ENCODE measurements at regions not wholly inside any gene's neighbourhood (a gene's known extent, or its start where the extent isn't known, plus 50 kb on each side); places are given as distances from the start of the nearest gene placed in this dataset.

DNA sequence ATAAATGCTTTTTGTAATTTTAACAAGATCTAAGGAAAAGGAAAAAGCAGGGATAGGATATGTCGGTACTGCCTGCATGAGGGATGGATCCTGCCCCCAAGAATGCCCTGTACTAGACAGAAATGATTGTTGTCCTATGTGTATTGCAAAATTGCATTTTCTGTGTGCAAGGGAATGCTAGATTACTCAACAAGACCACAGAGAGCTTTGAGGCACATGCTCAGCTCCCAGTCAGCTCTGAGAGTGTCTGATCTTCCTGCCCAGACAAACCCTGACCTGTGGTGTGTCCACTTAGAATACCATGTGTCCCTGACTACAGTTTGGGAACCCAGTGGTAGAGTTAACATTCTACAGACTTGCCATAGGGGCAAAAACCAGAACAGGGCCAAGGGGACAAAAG, 129.2 kb upstream of the PAK3 start:
- ATAC-seq: no peak
- POLR2A ChIA-PET: no interaction called here
- Histone ChIP-seq H3K4me2 (ENCODE audit: low read length) (no peak overlapping the region), H3K27me3 (ENCODE audit: insufficient read depth, low read length) (no peaks in the 10 kb centered on the region), H3K4me1 (ENCODE audit: control insufficient read depth in 1 of 2, insufficient read depth in 2 of 2, low read length in 2 of 2) (no peaks in the 10 kb centered on the region), H3K4me3 (replicated peaks in 1 of 2; ENCODE audit: low read depth in 1 of 2, low read length in 2 of 2) (no peak overlapping the region), H3K27ac (ENCODE audit: low read depth, low read length) (no peak overlapping the region), H4K20me1 (ENCODE audit: insufficient read depth) (no peaks in the 10 kb centered on the region), H3K9ac (ENCODE audit: low read length) (no peak overlapping the region), H3K9me2 (ENCODE audit: insufficient read depth) (no peaks in the 10 kb centered on the region), H3K79me2 (ENCODE audit: insufficient read depth, low read length) (no peaks in the 10 kb centered on the region), H3K9me3 (ENCODE audit: control insufficient read depth in 1 of 2, insufficient read depth in 1 of 2, low read depth in 1 of 2, low read length in 2 of 2) (no peaks in the 10 kb centered on the region), H3K36me3 (ENCODE audit: control insufficient read depth in 1 of 2, insufficient read depth in 2 of 2, low read length in 2 of 2) (no peaks in the 10 kb centered on the region), H2AFZ (ENCODE audit: low read depth, low read length, poor library complexity, severe bottlenecking) (no peak overlapping the region)
- TF ChIP-seq CTCF (IDR thresholded peaks at IDR 0.05 in 2 of 3, conservative IDR thresholded peaks at IDR 0.05 in 1 of 3; ENCODE audit: borderline replicate concordance in 1 of 3, insufficient read depth in 1 of 3, low read depth in 2 of 3, low read length in 2 of 3): no peak
- no peak for TF ChIP-seq CEBPB (IDR thresholded peaks at IDR 0.05; ENCODE audit: low read depth)
- no peak for TF ChIP-seq ZBTB33 (IDR thresholded peaks at IDR 0.05; ENCODE audit: extremely low read depth, insufficient replicate concordance, low read length)
- no peak for TF ChIP-seq SP1 (IDR thresholded peaks at IDR 0.05; ENCODE audit: low read depth)
- no peak for TF ChIP-seq EZH2 (IDR thresholded peaks at IDR 0.05)
- RAD21 ChIA-PET (ENCODE audit: low non-redundant PET in 1 of 2, low total read pairs in 2 of 2, uncharacterized antibody in 2 of 2, unreplicated experiment in 2 of 2): no interaction called here
- CTCF ChIA-PET: no interaction called here
- BruUV-seq (replicated peaks): no TSS peak
- intact Hi-C loops (cut with micrococcal nuclease): no loop called here
- no peak for DNase-seq (ENCODE audit: low read depth, low spot score)

DNA sequence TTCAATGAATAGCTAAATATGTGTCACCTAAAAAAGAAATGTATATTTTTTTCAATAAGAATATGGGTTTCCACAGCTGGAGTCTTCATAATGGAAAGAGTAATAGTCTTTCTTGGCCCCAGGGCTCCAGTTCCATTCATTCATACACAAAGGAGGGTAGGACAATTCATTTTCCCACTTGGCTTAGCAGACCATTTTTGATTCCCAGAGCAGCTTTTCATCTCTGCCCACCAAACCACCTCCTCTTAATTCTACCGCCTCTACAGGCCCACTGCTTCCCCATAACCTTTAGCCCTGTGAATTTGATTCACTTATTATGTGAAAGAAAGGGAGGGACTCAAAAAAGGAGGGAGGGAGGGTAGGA, 129.9 kb upstream of the PAK3 start:
- H3K4me1 ChIP-seq (ENCODE audit: control insufficient read depth in 1 of 2, insufficient read depth in 2 of 2, low read length in 2 of 2): no peaks in the 10 kb centered on the region
- CTCF ChIA-PET: no interaction called here
- H3K9me3 ChIP-seq (ENCODE audit: control insufficient read depth in 1 of 2, insufficient read depth in 1 of 2, low read depth in 1 of 2, low read length in 2 of 2): no peaks in the 10 kb centered on the region
- H4K20me1 ChIP-seq (ENCODE audit: insufficient read depth): no peaks in the 10 kb centered on the region
- RAD21 ChIA-PET (ENCODE audit: low non-redundant PET in 1 of 2, low total read pairs in 2 of 2, uncharacterized antibody in 2 of 2, unreplicated experiment in 2 of 2): no interaction called here
- ATAC-seq: no peak
- H3K4me2 ChIP-seq (ENCODE audit: low read length): no peak overlapping the region
- H3K27me3 ChIP-seq (ENCODE audit: insufficient read depth, low read length): no peaks in the 10 kb centered on the region
- no peak overlapping the region for H2AFZ ChIP-seq (ENCODE audit: low read depth, low read length, poor library complexity, severe bottlenecking)
- H3K79me2 ChIP-seq (ENCODE audit: insufficient read depth, low read length): no peaks in the 10 kb centered on the region
- POLR2A ChIA-PET: no interaction called here
- no TSS peak for BruUV-seq (replicated peaks)
- H3K4me3 ChIP-seq (replicated peaks in 1 of 2; ENCODE audit: low read depth in 1 of 2, low read length in 2 of 2): no peak overlapping the region
- intact Hi-C loops (cut with micrococcal nuclease): no loop called here
- no peak for DNase-seq (ENCODE audit: low read depth, low spot score)
- H3K9ac ChIP-seq (ENCODE audit: low read length): no peak overlapping the region
- no peak overlapping the region for H3K27ac ChIP-seq (ENCODE audit: low read depth, low read length)
- no peaks in the 10 kb centered on the region for H3K9me2 ChIP-seq (ENCODE audit: insufficient read depth)
- H3K36me3 ChIP-seq (ENCODE audit: control insufficient read depth in 1 of 2, insufficient read depth in 2 of 2, low read length in 2 of 2): no peaks in the 10 kb centered on the region
- no peak for TF ChIP-seq REST (IDR thresholded peaks at IDR 0.05; ENCODE audit: low read depth)
- TF ChIP-seq ZBTB33 (IDR thresholded peaks at IDR 0.05; ENCODE audit: extremely low read depth, insufficient replicate concordance, low read length): no peak
- TF ChIP-seq CEBPB (IDR thresholded peaks at IDR 0.05; ENCODE audit: low read depth): no peak
- no peak for TF ChIP-seq YY1 (IDR thresholded peaks at IDR 0.05; ENCODE audit: extremely low read depth, insufficient replicate concordance, low read depth, low read length)
- TF ChIP-seq EZH2phosphoT487 (IDR thresholded peaks at IDR 0.05; ENCODE audit: borderline replicate concordance): no peak
- TF ChIP-seq EZH2 (IDR thresholded peaks at IDR 0.05): no peak
- no peak for TF ChIP-seq FOSL1 (IDR thresholded peaks at IDR 0.05; ENCODE audit: low read depth)
- no peak for TF ChIP-seq JUND (IDR thresholded peaks at IDR 0.05)
